BE2C (cell line): ENCODE measurements at regions not wholly inside any gene's neighbourhood (a gene's known extent, or its start where the extent isn't known, plus 50 kb on each side); places are given as distances from the start of the nearest gene placed in this dataset.

ENCODE experiments used
- DNase-seq: peaks from one replicate; pipeline ENCODE4 v3.0.0-alpha.2; 2020
- H3K27me3 ChIP-seq: fragments of 250-450 bp; sonication (Bioruptor Pico); 2 replicates; pipeline ENCODE4 v1.5.1; 2020; ENCODE audit warnings: mild to moderate bottlenecking
- H3K36me3 ChIP-seq: fragments of 250-450 bp; sonication (Bioruptor Pico); 2 replicates; pipeline ENCODE4 v1.5.1; 2020; ENCODE audit warnings: mild to moderate bottlenecking
- H3K4me1 ChIP-seq: fragments of 250-450 bp; sonication (Bioruptor Pico); 2 replicates; pipeline ENCODE4 v1.5.1; 2020
- H3K4me3 ChIP-seq: 2 replicates; pipeline ENCODE4 v1.5.1; 2011; ENCODE audit warnings: low read depth, low read length
- H3K9me3 ChIP-seq: fragments of 250-450 bp; sonication (Bioruptor Pico); 2 replicates; pipeline ENCODE4 v1.5.1; 2020
- TF ChIP-seq, protein P1 (sequence below): IDR thresholded peaks from 2 replicates; pipeline ENCODE4 v1.5.1; 2012; ENCODE audit warnings: mild to moderate bottlenecking, low read depth, low read length

DNA sequence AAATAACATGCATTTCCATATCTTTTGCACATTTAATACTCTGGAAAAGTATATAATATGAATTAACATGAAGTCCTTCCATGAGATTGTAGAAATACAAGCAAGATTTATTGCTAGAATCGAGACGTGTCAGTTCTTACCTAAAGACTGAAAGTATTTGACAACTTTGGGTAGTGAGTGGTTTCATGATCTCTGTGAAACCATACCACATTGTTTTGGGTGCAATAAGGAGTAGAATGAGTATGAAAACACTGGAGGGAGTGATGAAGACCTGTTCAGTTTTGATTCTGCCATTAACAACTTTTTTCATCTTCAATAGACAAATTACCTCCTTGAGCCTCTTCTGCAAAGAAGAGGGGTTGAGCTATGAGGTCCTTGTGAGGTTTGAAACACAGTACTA, 133.7 kb downstream of the NUDT12 start:
- Histone ChIP-seq H3K36me3 (no peaks in the 10 kb centered on the region), H3K9me3 (no peaks in the 10 kb centered on the region), H3K27me3 (no peaks in the 10 kb centered on the region), H3K4me1 (peaks cover 5% of the 10 kb centered on the region), H3K4me3 (no peak overlapping the region)
- TF ChIP-seq, protein P1, sequence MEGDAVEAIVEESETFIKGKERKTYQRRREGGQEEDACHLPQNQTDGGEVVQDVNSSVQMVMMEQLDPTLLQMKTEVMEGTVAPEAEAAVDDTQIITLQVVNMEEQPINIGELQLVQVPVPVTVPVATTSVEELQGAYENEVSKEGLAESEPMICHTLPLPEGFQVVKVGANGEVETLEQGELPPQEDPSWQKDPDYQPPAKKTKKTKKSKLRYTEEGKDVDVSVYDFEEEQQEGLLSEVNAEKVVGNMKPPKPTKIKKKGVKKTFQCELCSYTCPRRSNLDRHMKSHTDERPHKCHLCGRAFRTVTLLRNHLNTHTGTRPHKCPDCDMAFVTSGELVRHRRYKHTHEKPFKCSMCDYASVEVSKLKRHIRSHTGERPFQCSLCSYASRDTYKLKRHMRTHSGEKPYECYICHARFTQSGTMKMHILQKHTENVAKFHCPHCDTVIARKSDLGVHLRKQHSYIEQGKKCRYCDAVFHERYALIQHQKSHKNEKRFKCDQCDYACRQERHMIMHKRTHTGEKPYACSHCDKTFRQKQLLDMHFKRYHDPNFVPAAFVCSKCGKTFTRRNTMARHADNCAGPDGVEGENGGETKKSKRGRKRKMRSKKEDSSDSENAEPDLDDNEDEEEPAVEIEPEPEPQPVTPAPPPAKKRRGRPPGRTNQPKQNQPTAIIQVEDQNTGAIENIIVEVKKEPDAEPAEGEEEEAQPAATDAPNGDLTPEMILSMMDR, result no peak
- no peak for DNase-seq

DNA sequence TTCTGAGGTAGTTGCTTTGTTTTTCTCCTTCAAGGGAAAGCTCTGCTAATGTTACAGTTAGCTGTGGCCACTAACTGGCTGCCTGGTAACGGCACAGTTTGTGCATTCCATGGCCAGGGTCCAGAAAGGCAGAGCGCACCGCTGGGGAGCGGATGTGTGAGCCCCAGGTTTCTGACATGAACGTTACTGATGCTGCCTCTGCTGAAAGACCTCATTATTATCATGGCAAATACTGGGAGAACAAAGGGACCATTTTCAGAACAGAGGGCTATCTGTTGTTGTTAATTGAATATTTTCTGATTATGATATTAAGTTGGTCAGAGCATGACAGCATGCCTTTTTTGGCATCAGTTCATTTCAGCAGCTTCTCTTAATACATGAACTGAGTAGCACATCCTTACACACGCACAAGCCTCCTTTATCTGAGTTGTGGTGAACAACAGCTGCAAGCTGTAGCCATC, 134.1 kb downstream of the NUDT12 start:
- H3K4me1 ChIP-seq, result peaks cover 5% of the 10 kb centered on the region
- H3K9me3 ChIP-seq, result no peaks in the 10 kb centered on the region
- H3K27me3 ChIP-seq, result no peaks in the 10 kb centered on the region
- DNase-seq, result peak; percentile 56
- TF ChIP-seq, protein P1, result no peak
- no peaks in the 10 kb centered on the region for H3K36me3 ChIP-seq
- peak overlapping the region; percentile 5; the same call in 1 of the 2 replicates for H3K4me3 ChIP-seq

DNA sequence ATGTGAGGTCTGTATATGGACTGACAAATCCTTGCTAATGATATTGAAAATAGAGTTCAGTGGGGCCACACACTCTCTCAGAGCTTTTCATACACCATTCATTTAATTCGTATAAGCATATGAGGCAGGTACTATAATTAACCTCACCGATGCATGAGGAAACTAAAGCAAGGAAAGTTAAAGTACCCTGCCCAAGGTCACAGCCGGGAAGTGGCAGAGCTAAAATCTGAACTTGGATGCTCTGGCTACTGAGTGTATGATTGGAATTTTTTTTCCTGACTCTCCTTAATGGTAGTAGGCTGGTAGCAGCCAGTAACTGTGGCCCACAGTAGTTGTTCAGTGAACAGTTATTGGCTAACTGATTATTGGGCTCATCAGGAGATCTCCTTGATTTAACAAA, 135.3 kb downstream of the NUDT12 start:
- TF ChIP-seq, protein P1, result no peak
- DNase-seq, result no peak
- no peaks in the 10 kb centered on the region for H3K36me3 ChIP-seq
- peaks cover 5% of the 10 kb centered on the region for H3K4me1 ChIP-seq
- no peaks in the 10 kb centered on the region for H3K27me3 ChIP-seq
- no peak overlapping the region for H3K4me3 ChIP-seq
- no peaks in the 10 kb centered on the region for H3K9me3 ChIP-seq

DNA sequence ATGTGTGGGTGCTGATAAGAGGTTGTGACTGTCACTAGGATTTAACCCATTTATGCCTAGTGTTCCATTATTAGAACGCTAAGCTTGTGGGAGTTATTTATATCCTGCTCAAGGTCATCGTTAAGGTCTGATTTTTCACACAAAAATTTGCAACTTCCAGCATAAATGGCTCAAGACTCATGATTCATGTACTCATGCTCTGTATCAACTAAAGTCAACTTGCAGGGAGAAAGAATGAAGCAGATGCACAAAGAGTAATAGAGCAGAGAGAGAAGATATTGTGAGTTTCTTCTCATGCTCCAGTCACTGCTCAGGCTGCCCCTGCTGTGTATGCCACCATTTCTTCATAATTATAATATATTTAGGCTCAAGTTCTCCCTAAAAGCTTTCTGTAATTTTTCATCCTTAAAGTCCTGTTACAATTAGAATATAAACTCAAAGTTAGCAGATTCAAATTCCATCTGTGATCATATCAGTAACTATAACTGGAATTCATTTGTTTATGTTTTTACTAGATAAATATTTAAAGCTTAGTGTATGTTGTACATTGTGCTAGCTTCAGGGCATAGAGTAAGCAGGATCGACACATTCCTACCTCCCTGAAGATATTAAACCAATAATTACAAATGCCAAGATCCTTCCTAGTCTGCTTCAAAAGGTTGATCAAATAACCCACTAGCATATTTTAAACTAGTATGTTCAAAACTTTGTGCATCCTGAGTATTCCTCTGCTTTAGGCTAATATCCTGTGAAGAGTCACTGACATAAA, 136.7 kb downstream of the NUDT12 start:
- Histone ChIP-seq H3K36me3 (no peaks in the 10 kb centered on the region), H3K4me3 (no peak overlapping the region), H3K4me1 (peaks cover 5% of the 10 kb centered on the region), H3K27me3 (no peaks in the 10 kb centered on the region), H3K9me3 (no peaks in the 10 kb centered on the region)
- TF ChIP-seq, protein P1, result no peak
- DNase-seq, result no peak

DNA sequence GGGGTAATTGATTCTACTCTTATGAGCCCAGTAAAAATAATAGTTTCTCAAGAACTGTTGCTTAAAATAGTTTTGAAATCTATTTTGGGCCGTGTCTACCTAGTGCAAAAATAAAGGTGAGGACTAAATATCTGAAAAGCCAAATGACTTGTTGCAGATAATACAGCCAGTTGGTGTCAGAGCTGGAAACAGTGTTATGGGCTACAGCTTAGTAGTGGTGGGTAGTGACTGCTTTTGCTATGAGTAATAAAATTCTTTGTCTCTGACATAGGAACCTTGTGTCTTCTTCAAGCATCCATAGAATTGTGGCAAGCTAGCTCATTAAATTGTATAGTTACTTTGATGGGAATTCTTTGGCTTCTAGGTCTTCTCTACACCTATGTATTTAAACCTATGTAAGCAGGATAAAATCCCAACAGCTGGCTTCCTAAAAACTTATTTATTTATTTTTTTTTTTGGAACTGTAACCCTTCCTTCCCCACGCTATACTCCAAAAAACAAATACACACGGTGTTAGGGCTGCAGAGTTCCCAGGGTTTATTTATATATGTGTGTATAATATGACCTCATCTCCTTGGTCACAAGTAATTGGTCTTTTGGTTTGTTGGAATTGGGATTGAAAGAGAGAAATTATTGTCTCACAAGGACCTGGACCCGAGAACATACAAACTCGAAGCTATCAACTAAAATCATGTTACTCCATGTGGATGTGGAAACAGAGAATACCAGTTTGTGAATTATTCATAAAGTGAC, 138.0 kb downstream of the NUDT12 start:
- H3K9me3 ChIP-seq, result no peaks in the 10 kb centered on the region
- H3K27me3 ChIP-seq, result no peaks in the 10 kb centered on the region
- H3K4me3 ChIP-seq, result no peak overlapping the region
- no peaks in the 10 kb centered on the region for H3K36me3 ChIP-seq
- TF ChIP-seq, protein P1, result no peak
- H3K4me1 ChIP-seq, result peaks cover 5% of the 10 kb centered on the region
- no peak for DNase-seq

DNA sequence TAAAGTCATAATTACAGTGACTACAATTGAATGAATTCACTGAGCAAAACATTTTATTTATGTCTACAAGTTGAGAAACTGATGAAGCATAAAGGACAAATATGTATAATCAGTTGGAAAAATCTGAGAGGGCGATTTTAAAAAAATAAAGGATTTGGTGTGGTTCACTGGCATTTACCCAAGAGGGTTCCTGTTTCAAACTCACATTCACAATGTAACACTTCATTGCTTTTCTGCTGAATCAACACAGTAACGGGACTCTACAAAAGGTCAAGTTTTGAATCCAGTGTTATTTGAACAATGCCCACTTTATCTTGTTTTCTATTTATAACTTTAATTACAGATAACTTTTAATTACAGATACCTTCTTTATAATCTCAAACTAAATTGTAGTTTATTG, 138.6 kb downstream of the NUDT12 start:
- Histone ChIP-seq H3K36me3 (no peaks in the 10 kb centered on the region), H3K4me1 (peaks cover 5% of the 10 kb centered on the region), H3K4me3 (no peak overlapping the region), H3K9me3 (no peaks in the 10 kb centered on the region), H3K27me3 (no peaks in the 10 kb centered on the region)
- TF ChIP-seq, protein P1, result no peak
- DNase-seq, result no peak
